Activated T-cell treated with anti-CD3 and anti-CD28 coated beads, Interleukin-2, amount 50 U/mL, for 4 hours (primary cell): ENCODE measurements at regions not wholly inside any gene's neighbourhood (a gene's known extent, or its start where the extent isn't known, plus 50 kb on each side); places are given as distances from the start of the nearest gene placed in this dataset.
"Not testable (repeated sequence)": the region's sequence is repeated elsewhere in the genome, so short reads cannot be mapped to it uniquely, and the experiment has no call there.

Experiments
- ATAC-seq, 2 donors: fragments of 200-7000 bp; cut with Tn5 transposase; one replicate each; pipeline ENCODE4 v1.10.0; 2021
- DNase-seq: peaks from one replicate; pipeline ENCODE4 v3.0.0-alpha.2; 2020
- H3K27me3 Mint-ChIP-seq: one replicate; pipeline ENCODE4 v1.8.0; 2021; ENCODE audit warnings: low read depth, mixed read lengths
- H3K36me3 Mint-ChIP-seq: one replicate; pipeline ENCODE4 v1.8.0; 2022; ENCODE audit warnings: mixed read lengths; ENCODE audit not compliant: insufficient read depth
- H3K4me1 Mint-ChIP-seq: one replicate; pipeline ENCODE4 v1.8.0; 2021; ENCODE audit warnings: low read depth, mixed read lengths
- H3K4me3 Mint-ChIP-seq: one replicate; pipeline ENCODE4 v1.8.0; 2021; ENCODE audit warnings: mild to moderate bottlenecking, moderate library complexity, mixed read lengths
- H3K9me3 Mint-ChIP-seq: one replicate; pipeline ENCODE4 v1.8.0; 2021; ENCODE audit warnings: mixed read lengths

GRCh38 chr2:82043867-82044266 lies 1739.3 kb upstream of the LRRTM1 start:
- Mint-ChIP-seq H3K36me3 (no peaks in the 10 kb centered on the region), H3K27me3 (no peaks in the 10 kb centered on the region)

GRCh38 chr2:82027921-82028615 lies 1723.5 kb upstream of the LRRTM1 start:
- ATAC-seq = no peak
- no peaks in the 10 kb centered on the region for H3K4me1 Mint-ChIP-seq
- no peak for DNase-seq
- H3K4me3 Mint-ChIP-seq = no peak overlapping the region
- H3K9me3 Mint-ChIP-seq = peaks cover 17% of the 10 kb centered on the region
- H3K27me3 Mint-ChIP-seq = no peaks in the 10 kb centered on the region
- H3K36me3 Mint-ChIP-seq = no peaks in the 10 kb centered on the region

More at GRCh38 chr2:82043867-82044266, 1739.3 kb upstream of the LRRTM1 start:
- Mint-ChIP-seq H3K4me3 (no peak overlapping the region), H3K4me1 (no peaks in the 10 kb centered on the region), H3K9me3 (peaks cover 11% of the 10 kb centered on the region)
- no peak for DNase-seq
- no peak for ATAC-seq

GRCh38 chr2:82023710-82024109 lies 1719.2 kb upstream of the LRRTM1 start:
- no peaks in the 10 kb centered on the region for H3K27me3 Mint-ChIP-seq
- no peak for ATAC-seq
- no peak overlapping the region for H3K4me3 Mint-ChIP-seq
- peaks cover 17% of the 10 kb centered on the region for H3K9me3 Mint-ChIP-seq
- DNase-seq = no peak
- no peaks in the 10 kb centered on the region for H3K4me1 Mint-ChIP-seq
- no peaks in the 10 kb centered on the region for H3K36me3 Mint-ChIP-seq

GRCh38 chr2:82013641-82014040 lies 1709.1 kb upstream of the LRRTM1 start:
- Mint-ChIP-seq H3K36me3 (no peaks in the 10 kb centered on the region), H3K4me1 (no peaks in the 10 kb centered on the region), H3K4me3 (no peak overlapping the region), H3K9me3 (peaks cover 4% of the 10 kb centered on the region), H3K27me3 (no peaks in the 10 kb centered on the region)
- DNase-seq (no peak), ATAC-seq (no peak)

GRCh38 chr2:82007071-82007664 lies 1702.6 kb upstream of the LRRTM1 start:
- H3K27me3 Mint-ChIP-seq = no peaks in the 10 kb centered on the region
- no peak for ATAC-seq
- H3K4me1 Mint-ChIP-seq = no peaks in the 10 kb centered on the region
- H3K9me3 Mint-ChIP-seq = peaks cover 20% of the 10 kb centered on the region
- H3K4me3 Mint-ChIP-seq = no peak overlapping the region
- DNase-seq = no peak
- H3K36me3 Mint-ChIP-seq = no peaks in the 10 kb centered on the region

- ATAC-seq, H3K4me1 Mint-ChIP-seq, DNase-seq, H3K27me3 Mint-ChIP-seq, H3K36me3 Mint-ChIP-seq, H3K4me3 Mint-ChIP-seq: not testable (repeated sequence)
- peaks cover 20% of the 10 kb centered on the region for H3K9me3 Mint-ChIP-seq
Observed at GRCh38 chr2:82005889-82006288, 1701.3 kb upstream of the LRRTM1 start.

GRCh38 chr2:82001614-82002013 lies 1697.1 kb upstream of the LRRTM1 start:
- H3K4me1 Mint-ChIP-seq = no peaks in the 10 kb centered on the region
- DNase-seq (no peak), ATAC-seq (no peak)
- H3K4me3 Mint-ChIP-seq = no peak overlapping the region
- no peaks in the 10 kb centered on the region for H3K36me3 Mint-ChIP-seq
- peaks cover 28% of the 10 kb centered on the region for H3K9me3 Mint-ChIP-seq
- H3K27me3 Mint-ChIP-seq = no peaks in the 10 kb centered on the region

GRCh38 chr2:82000606-82001005 lies 1696.1 kb upstream of the LRRTM1 start:
- Mint-ChIP-seq H3K9me3 (peaks cover 28% of the 10 kb centered on the region), H3K27me3 (no peaks in the 10 kb centered on the region), H3K4me1 (no peaks in the 10 kb centered on the region), H3K36me3 (no peaks in the 10 kb centered on the region), H3K4me3 (no peak overlapping the region)
- DNase-seq (no peak), ATAC-seq (no peak)

GRCh38 chr2:81996332-81996731 lies 1691.8 kb upstream of the LRRTM1 start:
- ATAC-seq (no peak), DNase-seq (no peak)
- H3K9me3 Mint-ChIP-seq = peaks cover 22% of the 10 kb centered on the region
- no peaks in the 10 kb centered on the region for H3K4me1 Mint-ChIP-seq
- H3K36me3 Mint-ChIP-seq = no peaks in the 10 kb centered on the region
- H3K4me3 Mint-ChIP-seq = no peak overlapping the region
- no peaks in the 10 kb centered on the region for H3K27me3 Mint-ChIP-seq

- no peaks in the 10 kb centered on the region for H3K4me1 Mint-ChIP-seq
- no peak for ATAC-seq
- H3K9me3 Mint-ChIP-seq = peaks cover 12% of the 10 kb centered on the region
- no peaks in the 10 kb centered on the region for H3K27me3 Mint-ChIP-seq
- no peaks in the 10 kb centered on the region for H3K36me3 Mint-ChIP-seq
- no peak overlapping the region for H3K4me3 Mint-ChIP-seq
- no peak for DNase-seq
Observed at GRCh38 chr2:81991282-81991681, 1686.7 kb upstream of the LRRTM1 start.

GRCh38 chr2:81987370-81987769 lies 1682.8 kb upstream of the LRRTM1 start:
- Mint-ChIP-seq H3K9me3 (peaks cover 5% of the 10 kb centered on the region), H3K27me3 (no peaks in the 10 kb centered on the region), H3K4me3 (no peak overlapping the region), H3K36me3 (no peaks in the 10 kb centered on the region), H3K4me1 (no peaks in the 10 kb centered on the region)
- ATAC-seq = no peak
- DNase-seq = no peak

- no peaks in the 10 kb centered on the region for H3K4me1 Mint-ChIP-seq
- no peak for ATAC-seq
- no peak overlapping the region for H3K4me3 Mint-ChIP-seq
- no peak for DNase-seq
- no peaks in the 10 kb centered on the region for H3K36me3 Mint-ChIP-seq
- H3K27me3 Mint-ChIP-seq = no peaks in the 10 kb centered on the region
- H3K9me3 Mint-ChIP-seq = peaks cover 5% of the 10 kb centered on the region
Observed at GRCh38 chr2:81984969-81985637, 1680.6 kb upstream of the LRRTM1 start.

- no peak for DNase-seq
- H3K4me3 Mint-ChIP-seq = no peak overlapping the region
- H3K36me3 Mint-ChIP-seq = no peaks in the 10 kb centered on the region
- H3K27me3 Mint-ChIP-seq = no peaks in the 10 kb centered on the region
- H3K4me1 Mint-ChIP-seq = no peaks in the 10 kb centered on the region
- peaks cover 1% of the 10 kb centered on the region for H3K9me3 Mint-ChIP-seq
- ATAC-seq = no peak
Observed at GRCh38 chr2:81981585-81981984, 1677.0 kb upstream of the LRRTM1 start.

GRCh38 chr2:81979086-81979485 lies 1674.5 kb upstream of the LRRTM1 start:
- Mint-ChIP-seq H3K9me3 (no peaks in the 10 kb centered on the region), H3K36me3 (no peaks in the 10 kb centered on the region), H3K4me1 (no peaks in the 10 kb centered on the region), H3K4me3 (no peak overlapping the region), H3K27me3 (no peaks in the 10 kb centered on the region)
- DNase-seq = no peak
- no peak for ATAC-seq

- Mint-ChIP-seq H3K27me3 (no peaks in the 10 kb centered on the region), H3K36me3 (no peaks in the 10 kb centered on the region), H3K9me3 (peaks cover 5% of the 10 kb centered on the region), H3K4me3 (no peak overlapping the region), H3K4me1 (no peaks in the 10 kb centered on the region)
- DNase-seq = no peak
- no peak for ATAC-seq
Observed at GRCh38 chr2:81976998-81977397, 1672.4 kb upstream of the LRRTM1 start.
